Hindlimb muscle (tissue), 1 donor: ENCODE measurements at regions not wholly inside any gene's neighbourhood (a gene's known extent, or its start where the extent isn't known, plus 50 kb on each side); places are given as distances from the start of the nearest gene placed in this dataset.

Experiments used
- DNase-seq: peaks from one replicate; pipeline ENCODE4 v3.0.0-alpha.2; 2013

DNA sequence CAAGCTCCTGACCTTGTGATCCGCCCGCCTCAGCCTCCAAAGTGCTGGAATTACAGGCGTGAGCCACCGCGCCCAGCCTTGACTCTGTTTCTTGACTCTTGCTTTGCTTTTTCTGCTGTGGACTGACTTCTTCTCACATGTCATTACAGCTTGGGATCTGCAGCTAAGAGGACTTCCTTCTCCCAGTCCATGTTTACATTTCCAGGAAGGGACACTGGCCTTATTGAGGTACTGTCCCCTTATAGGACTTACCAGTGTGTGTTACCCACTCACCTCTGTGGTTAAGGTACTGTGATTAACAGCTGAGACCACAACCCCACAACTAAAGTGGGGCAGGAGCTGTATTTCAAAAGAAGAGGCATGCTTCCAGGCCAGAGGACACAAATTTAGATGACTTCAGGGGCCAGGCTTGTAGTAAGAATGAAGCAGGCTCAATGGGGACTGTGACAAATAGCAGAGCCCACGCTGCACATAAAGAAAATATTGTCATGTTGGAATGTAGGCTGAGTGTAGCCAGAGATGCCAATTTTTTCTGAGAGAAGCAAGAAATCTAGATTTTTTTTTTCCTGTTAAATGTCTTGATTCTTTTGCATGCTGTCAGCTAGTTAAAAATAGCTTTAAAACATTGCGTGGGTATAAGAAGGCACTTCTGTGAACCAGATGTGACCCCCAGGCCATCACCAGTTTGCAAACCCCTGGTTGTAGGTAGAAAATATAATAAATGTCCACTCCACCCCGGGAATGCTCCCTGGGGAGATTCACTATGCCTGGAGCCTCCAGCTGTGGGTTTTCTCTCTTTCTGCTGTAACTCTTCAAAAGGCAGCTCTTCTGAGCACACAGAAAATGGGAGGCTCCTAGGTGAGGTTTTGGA is 75.0 kb downstream of the PTPDC1 start:
- no peak for DNase-seq

GRCh38 chr9:94160594-94161501 is 76.6 kb downstream of the PTPDC1 start:
- no peak for DNase-seq

DNA sequence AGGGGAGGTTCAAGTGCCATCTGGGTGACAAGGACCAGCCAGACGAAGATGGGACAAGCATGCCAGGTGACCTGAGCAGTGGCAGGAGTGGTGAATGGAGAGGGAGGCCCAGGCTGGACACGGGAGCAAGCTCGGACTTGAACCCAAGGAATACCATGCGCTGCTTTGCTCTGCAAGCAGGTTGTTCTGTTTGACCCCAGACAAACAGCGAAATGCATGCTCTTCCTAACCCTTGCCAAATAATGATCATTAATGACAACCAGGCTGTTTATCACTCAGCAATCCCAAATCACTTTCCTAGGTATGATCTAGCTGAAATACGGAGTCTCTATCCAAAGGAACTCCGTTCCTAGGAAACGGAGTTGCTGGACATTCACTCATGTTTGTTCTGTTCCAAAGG is 77.4 kb downstream of the PTPDC1 start:
- DNase-seq, result no peak

DNA sequence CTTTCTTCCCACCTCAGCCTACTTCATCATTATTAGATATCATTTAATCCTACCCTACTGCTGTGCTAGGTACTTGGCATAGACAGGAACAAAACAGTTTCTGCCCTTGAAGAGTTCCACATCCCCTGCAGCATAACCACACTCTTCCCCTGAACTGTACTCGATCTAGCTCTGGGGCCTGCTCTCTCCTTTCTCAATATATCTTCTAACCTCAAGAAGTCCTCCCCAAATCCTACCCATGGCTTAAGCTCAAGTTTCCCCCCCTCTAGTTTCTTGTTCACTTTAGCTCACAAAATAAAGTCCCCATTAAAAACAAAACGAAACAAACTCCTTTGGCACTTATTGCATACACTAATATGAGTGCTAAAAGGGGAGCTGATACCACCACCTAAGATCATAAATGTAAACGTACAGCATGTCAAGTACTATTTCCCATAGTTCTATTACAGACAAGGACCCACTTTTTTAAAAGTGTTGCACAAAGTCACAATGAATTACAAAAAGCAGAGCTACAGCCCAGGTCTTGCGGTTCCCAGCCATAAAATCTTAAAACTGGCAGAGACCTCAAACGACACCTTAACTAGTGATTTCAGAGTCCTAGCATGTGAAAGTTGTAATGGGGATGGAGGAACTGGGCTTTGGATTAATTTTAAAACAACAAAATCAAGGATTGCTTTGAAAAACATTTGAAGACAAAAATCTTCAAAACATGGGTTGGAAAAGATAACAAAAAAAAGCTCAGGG is 80.7 kb downstream of the PTPDC1 start:
- no peak for DNase-seq

GRCh38 chr9:94165592-94166235 is 81.5 kb downstream of the PTPDC1 start:
- DNase-seq, result peak; percentile 99

GRCh38 chr9:94166236-94166975 is 82.1 kb downstream of the PTPDC1 start:
- peak; percentile 99 for DNase-seq

- no peak for DNase-seq
These were observed 82.7 kb downstream of the PTPDC1 start for GRCh38 chr9:94166976-94167346.

DNA sequence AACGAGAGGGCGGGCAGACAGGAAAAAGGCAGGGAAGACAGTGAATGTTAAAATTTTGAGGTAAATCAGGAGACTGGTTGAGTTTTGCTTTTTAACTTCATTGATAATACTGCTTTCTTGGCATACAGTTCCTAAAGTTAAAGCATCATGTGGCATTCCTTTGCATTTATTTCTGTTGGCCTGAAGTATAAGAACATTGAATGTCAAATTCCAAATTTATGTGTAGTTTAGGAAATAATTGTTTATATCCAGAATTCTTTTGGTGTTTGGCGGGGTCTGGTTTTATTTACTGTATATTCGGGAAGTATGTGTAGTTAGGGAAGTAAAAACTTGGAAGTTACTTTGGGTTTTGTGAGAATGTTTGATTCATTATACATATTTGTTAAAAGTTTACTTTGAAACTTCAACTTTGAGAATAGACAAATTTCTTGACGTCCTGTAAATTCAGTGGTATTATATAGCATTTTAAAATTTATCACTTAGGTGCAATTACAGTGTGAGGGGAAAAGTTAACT is 83.2 kb downstream of the PTPDC1 start:
- no peak for DNase-seq

DNA sequence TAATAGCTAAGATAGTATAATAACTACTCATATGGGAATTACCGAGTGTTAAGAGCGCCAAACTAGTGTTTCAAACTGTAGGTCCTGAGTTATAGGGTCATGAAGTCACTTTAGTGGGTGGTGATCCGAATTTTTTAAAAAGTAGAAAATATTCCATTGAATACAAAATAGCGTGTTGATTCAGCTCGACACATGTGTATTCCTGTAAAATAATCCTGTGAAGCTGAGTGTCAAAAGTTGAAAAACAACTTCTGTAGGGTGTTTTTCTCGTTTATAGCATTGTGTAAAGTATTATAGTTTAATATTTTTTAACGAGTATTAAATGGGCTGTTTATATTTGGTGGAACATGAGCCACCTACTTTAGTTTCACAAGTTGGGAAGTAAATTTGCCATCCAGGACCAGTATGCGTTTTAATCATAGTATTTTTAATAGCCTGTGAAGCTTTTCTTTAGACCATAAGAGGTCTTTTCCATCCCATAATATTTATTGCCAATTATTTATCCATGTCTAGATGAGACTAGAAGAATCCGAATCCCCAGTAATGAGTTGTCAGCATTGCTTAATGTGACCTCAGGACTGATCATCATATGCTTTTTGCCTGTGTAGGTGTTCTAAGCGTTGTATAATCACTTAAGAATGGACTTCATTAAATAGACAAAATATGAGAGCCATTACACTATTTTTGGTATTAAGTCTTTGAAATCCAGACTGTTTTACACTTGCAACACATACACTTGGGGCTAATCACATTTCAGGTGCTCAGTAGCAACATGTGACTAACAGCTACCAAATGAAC is 84.1 kb downstream of the PTPDC1 start:
- no peak for DNase-seq

DNA sequence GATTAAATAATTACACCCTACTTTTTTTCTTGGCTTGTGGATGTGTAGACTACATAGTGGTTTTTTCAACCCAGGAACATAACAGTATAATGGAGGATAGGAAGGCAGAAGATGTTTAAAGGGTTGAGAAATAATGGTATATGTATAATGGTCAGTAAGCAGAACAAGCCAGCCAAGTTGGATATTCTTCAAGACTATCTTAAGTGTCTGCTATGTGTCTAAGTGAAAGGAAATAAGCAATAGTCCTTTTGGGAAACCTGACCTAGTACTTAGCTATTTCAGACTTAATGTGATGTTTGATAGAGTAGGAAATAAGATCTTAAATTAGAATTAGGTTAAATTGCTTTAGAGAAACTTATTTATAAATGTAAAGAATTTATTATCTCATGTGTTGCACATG is 85.7 kb downstream of the PTPDC1 start:
- DNase-seq, result no peak

DNA sequence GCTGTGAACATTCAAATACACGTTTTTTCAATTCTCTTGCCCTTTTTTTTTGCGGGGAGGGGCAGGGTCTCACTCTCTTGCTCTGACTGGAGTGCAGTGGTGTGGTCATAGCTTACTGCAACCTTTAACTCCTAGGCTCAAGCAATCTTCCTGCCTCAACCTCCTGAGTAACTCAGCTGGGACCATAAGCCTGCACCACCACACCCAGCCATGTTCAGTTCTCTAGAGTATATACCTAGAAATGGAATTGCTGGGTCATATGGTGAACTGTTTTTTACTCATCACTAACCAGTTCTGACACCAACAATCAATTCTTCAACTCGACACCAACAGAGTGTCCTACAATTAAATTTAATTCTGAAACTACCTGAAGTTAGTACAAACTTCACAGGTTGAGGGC is 85.5 kb upstream of the ZNF169 start:
- no peak for DNase-seq

- DNase-seq, result no peak
These were observed 84.9 kb upstream of the ZNF169 start for GRCh38 chr9:94174164-94174563.

- DNase-seq, result no peak
These were observed 83.4 kb upstream of the ZNF169 start for GRCh38 chr9:94175669-94176068.

GRCh38 chr9:94176608-94177007 is 82.5 kb upstream of the ZNF169 start:
- DNase-seq, result no peak

DNA sequence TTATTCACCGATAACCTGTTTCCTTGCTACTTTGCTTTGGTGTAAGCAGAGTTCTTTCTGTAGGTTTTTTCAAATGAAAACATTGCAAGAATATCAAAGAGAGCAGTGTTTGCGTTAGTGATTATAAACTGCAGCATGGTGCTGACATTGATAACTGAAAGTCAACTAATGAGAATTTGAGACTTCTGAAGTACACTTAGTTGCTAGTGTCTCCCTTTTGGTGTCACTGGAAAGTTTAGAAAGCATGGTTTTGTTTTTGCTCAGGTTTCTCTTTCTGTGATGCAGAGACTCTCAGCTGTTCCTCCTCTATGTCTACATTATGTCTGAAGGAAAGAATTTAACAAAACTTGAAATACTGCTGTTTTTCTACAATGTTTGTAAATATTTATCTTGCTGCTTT is 80.2 kb upstream of the ZNF169 start:
- DNase-seq, result no peak

- no peak for DNase-seq
These were observed 77.5 kb upstream of the ZNF169 start for GRCh38 chr9:94181408-94182181.

DNA sequence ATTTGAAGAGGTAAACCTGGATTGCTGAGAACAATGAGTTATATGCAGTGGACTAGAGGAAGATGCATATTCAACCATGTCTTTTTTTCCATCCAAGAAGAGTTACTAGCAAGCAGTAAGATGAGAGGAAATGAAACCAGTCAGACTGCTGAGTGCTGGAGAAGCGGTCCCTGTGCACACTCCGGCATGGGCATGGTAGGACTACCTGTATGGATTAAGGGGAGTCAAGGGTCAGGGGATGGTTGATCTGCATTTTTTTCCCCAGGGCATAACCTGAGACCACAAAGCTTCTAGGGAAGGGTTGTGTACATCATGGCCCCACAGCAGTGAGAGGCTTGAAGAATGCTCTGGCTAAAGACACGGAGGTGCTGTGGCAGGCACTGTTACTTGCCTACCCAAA is 76.6 kb upstream of the ZNF169 start:
- no peak for DNase-seq

GRCh38 chr9:94183240-94183999 is 75.7 kb upstream of the ZNF169 start:
- DNase-seq, result no peak

DNA sequence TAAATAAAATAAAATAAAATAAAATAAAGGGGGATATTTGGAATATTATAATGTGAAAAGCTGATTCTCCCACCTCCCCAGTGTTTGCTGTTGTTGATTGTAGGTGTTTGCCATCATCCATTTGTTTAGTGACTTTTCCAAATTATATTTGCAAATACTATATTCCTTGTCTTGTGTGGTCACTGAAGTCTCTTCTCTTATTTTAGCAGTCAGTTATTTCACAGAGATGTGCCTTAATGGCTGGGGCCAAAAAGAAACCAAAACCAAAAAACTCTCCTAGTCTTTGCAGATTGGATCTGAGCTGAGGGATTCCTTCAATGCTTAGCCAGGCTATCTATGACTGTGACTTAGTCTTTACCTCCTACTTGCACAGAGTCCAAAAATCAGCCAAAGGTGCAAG is 70.9 kb upstream of the ZNF169 start:
- no peak for DNase-seq
